ENCODE measurements at regions not wholly inside any gene's neighbourhood (a gene's known extent, or its start where the extent isn't known, plus 50 kb on each side); places are given as distances from the start of the nearest gene placed in this dataset.

- no peaks in the 10 kb centered on the region for H3K36me3 ChIP-seq (ENCODE audit: control insufficient read depth, insufficient read depth, low read length)
- no peak for DNase-seq (ENCODE audit: low read depth)
- H3K27me3 ChIP-seq (ENCODE audit: control insufficient read depth, insufficient read depth, low read length): no peaks in the 10 kb centered on the region
- TF ChIP-seq CTCF (IDR thresholded peaks at IDR 0.05; ENCODE audit: insufficient read depth, low read length, poor library complexity, severe bottlenecking): no peak
- no peak overlapping the region for H3K4me3 ChIP-seq (ENCODE audit: low read depth, low read length)
These were observed 138.2 kb upstream of the DNAJC10 start for GRCh38 chr2:182577816-182578215.

- H3K4me3 ChIP-seq (ENCODE audit: low read depth, low read length): no peak overlapping the region
- DNase-seq (ENCODE audit: low read depth): no peak
- H3K36me3 ChIP-seq (ENCODE audit: control insufficient read depth, insufficient read depth, low read length): no peaks in the 10 kb centered on the region
- H3K27me3 ChIP-seq (ENCODE audit: control insufficient read depth, insufficient read depth, low read length): no peaks in the 10 kb centered on the region
- TF ChIP-seq CTCF (IDR thresholded peaks at IDR 0.05; ENCODE audit: insufficient read depth, low read length, poor library complexity, severe bottlenecking): no peak
These were observed 134.7 kb upstream of the DNAJC10 start for GRCh38 chr2:182581196-182581935.

- TF ChIP-seq CTCF (IDR thresholded peaks at IDR 0.05; ENCODE audit: insufficient read depth, low read length, poor library complexity, severe bottlenecking): no peak
- no peak for DNase-seq (ENCODE audit: low read depth)
- no peaks in the 10 kb centered on the region for H3K27me3 ChIP-seq (ENCODE audit: control insufficient read depth, insufficient read depth, low read length)
- no peaks in the 10 kb centered on the region for H3K36me3 ChIP-seq (ENCODE audit: control insufficient read depth, insufficient read depth, low read length)
- H3K4me3 ChIP-seq (ENCODE audit: low read depth, low read length): no peak overlapping the region
These were observed 131.6 kb upstream of the DNAJC10 start for GRCh38 chr2:182584462-182584861.

- Histone ChIP-seq H3K4me3 (ENCODE audit: low read depth, low read length) (no peak overlapping the region), H3K36me3 (ENCODE audit: control insufficient read depth, insufficient read depth, low read length) (no peaks in the 10 kb centered on the region), H3K27me3 (ENCODE audit: control insufficient read depth, insufficient read depth, low read length) (no peaks in the 10 kb centered on the region)
- DNase-seq (ENCODE audit: low read depth): no peak
- no peak for TF ChIP-seq CTCF (IDR thresholded peaks at IDR 0.05; ENCODE audit: insufficient read depth, low read length, poor library complexity, severe bottlenecking)
These were observed 131.1 kb upstream of the DNAJC10 start for GRCh38 chr2:182585001-182585400.

- Histone ChIP-seq H3K4me3 (ENCODE audit: low read depth, low read length) (no peak overlapping the region), H3K27me3 (ENCODE audit: control insufficient read depth, insufficient read depth, low read length) (no peaks in the 10 kb centered on the region), H3K36me3 (ENCODE audit: control insufficient read depth, insufficient read depth, low read length) (no peaks in the 10 kb centered on the region)
- no peak for TF ChIP-seq CTCF (IDR thresholded peaks at IDR 0.05; ENCODE audit: insufficient read depth, low read length, poor library complexity, severe bottlenecking)
- no peak for DNase-seq (ENCODE audit: low read depth)
These were observed 130.6 kb upstream of the DNAJC10 start for GRCh38 chr2:182585430-182585829.

- no peak for DNase-seq (ENCODE audit: low read depth)
- H3K27me3 ChIP-seq (ENCODE audit: control insufficient read depth, insufficient read depth, low read length): no peaks in the 10 kb centered on the region
- no peak overlapping the region for H3K4me3 ChIP-seq (ENCODE audit: low read depth, low read length)
- no peak for TF ChIP-seq CTCF (IDR thresholded peaks at IDR 0.05; ENCODE audit: insufficient read depth, low read length, poor library complexity, severe bottlenecking)
- no peaks in the 10 kb centered on the region for H3K36me3 ChIP-seq (ENCODE audit: control insufficient read depth, insufficient read depth, low read length)
These were observed 129.6 kb upstream of the DNAJC10 start for GRCh38 chr2:182586426-182586825.

Measured in kidney epithelial cell (primary cell).